SW 1271 (cell line): ENCODE measurements at regions not wholly inside any gene's neighbourhood (a gene's known extent, or its start where the extent isn't known, plus 50 kb on each side); places are given as distances from the start of the nearest gene placed in this dataset.

Experiments used
- DNase-seq, 2 experiments: peaks; one replicate each; lab custom pipeline; 2025; lab: John Stamatoyannopoulos, UW

DNA sequence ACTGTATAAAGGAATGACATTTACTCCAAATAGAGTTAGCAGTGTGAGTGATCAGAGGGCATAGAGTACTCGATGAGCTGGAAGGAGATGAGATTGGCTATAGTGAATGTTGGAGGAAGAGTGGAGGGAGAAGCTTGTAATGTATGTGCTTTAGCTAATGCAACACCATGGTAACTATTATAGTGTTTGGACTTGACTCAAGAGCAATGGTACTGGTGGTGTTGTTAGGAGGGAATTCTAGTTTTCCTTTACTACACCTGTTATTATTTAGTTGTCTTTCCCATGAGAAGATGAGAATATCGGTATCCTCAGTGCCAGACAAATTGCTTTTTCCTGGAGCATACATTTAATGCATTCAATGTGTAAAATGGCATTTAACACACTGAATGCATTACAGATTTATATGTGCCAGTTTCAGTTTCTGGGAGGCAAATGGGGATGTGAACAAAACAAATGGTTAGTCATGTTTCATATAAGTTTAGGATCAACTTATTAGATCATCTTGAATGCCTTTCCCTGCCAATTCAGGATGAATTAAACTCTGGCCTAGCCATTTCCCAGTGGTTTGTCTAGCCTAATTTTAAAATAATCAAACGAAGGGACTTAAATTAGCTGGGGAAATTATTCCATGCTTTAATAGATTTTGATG is 291.1 kb upstream of the ADAMTS5 start:
- DNase-seq = no peak

- no peak for DNase-seq
These were observed 290.3 kb upstream of the ADAMTS5 start for GRCh38 chr21:27257226-27257625.

- DNase-seq = no peak
These were observed 284.9 kb upstream of the ADAMTS5 start for GRCh38 chr21:27251752-27252151.

DNA sequence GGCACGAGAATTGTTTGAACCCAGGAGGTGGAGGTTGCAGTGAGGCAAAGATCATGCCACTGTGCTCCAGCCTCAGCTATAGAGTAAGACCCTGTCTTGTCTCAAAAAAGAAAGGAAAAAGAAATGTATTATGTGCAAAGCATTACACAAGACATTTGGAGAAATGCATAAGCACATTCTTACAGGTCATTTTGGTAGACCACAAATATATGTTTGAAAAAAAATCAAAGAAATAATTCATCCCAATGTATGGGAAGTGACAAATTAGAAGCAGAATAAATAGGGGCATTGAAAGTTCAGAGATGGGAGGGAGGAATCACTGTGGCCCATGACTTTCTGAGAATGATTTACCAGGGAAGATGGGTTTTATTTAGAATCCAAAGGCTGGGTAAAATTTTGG is 283.5 kb upstream of the ADAMTS5 start:
- DNase-seq = no peak

- no peak for DNase-seq
These were observed 281.9 kb upstream of the ADAMTS5 start for GRCh38 chr21:27248814-27249213.

DNA sequence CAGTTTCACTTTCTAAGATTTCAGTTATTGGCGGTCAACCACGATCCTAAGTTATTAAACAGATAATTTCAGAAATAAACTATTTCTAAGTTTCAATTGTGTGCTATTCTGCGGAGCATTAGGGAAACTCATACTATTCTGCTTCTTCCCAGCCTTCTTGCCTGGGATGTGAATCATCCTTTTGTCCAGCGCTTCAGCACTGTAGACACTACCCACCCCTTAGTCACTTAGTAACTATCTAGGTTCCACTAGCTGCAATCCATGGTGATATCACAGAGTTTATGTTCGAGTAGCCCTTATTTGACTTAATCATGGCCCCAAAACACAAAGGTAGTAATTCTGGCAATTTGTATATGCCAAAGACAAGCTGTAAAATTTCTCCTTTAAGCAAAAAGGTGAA is 279.9 kb upstream of the ADAMTS5 start:
- DNase-seq = no peak

DNA sequence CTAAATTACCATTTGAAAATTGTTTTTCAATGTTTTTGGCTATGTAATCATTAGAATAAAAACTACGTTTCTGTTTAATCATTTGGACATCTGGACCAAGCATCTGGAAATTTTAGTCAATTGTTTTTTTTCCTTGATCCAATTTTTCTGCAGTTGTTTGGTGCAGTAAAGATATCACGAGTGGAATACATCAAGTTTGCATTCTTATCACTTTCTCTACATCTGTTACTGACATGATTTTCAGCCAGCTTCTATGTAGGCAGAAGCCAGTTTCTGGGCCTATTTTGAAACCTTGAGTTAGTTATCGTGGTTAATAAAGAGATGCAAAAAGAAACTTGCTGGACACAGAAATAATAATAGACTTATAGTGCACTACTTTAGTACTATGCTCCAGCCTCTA is 277.9 kb upstream of the ADAMTS5 start:
- DNase-seq = no peak

DNA sequence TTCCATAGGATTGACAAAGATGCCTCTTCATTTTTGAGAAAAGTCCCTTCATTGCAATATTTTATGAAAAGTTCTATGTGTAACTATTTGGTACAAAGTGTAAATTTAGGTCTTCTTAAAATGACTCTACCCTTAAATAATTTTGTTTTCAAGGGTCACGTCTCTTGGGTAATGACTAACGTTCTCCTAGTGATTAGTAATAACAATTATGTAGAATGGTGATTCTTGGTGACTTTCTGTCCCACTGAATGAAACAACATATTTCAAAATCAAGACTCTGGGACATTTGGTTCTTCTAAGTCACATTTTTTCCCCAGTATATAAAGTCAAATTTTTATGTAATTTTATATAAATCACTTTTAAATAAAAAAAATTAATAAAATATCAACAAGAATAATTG is 277.5 kb upstream of the ADAMTS5 start:
- DNase-seq = no peak

- DNase-seq = no peak
These were observed 274.0 kb upstream of the ADAMTS5 start for GRCh38 chr21:27240839-27241238.

GRCh38 chr21:27233514-27234115 is 266.7 kb upstream of the ADAMTS5 start:
- DNase-seq = no peak

DNA sequence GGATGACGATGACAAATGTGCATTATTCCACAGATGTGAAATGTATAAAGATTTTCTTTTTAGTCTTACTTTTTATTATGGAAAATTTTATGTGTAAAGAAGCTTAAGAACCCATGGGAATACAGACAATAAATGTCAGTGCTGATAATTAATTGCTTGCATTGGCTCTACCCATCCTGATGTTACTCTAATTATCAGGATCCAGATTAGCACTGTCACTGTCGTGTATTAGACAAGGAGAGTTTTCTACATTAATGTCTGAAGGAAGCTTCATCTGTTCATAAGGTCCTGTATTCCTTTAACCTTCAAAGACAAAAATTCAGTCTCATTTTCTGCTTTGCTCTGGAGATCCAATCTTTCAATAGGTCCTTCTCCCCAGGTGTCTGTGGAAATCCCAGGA is 259.1 kb upstream of the ADAMTS5 start:
- DNase-seq = no peak

- DNase-seq = no peak
These were observed 258.3 kb upstream of the ADAMTS5 start for GRCh38 chr21:27225151-27225550.

GRCh38 chr21:27224169-27224568 is 257.3 kb upstream of the ADAMTS5 start:
- DNase-seq = no peak

DNA sequence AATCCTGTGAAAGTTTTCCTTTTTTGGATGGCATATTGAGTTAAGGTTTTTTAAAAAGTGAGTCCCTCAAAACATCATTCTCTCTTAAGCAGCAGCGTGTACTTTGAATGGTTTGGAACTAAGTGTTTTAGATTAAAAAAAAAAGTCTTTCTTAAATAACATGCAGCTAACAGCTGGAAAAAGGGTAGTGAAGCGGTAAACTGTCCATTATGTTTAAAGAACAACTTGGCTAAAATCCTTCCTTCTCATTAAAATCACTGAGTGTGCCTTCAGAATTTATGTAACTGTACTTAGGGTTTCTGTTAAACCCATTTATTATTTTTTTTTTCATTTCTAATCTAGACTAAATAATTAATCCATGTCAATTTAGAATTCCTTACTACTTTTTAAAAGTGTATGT is 254.2 kb upstream of the ADAMTS5 start:
- no peak for DNase-seq

- no peak for DNase-seq
These were observed 253.5 kb upstream of the ADAMTS5 start for GRCh38 chr21:27220416-27220815.

- no peak for DNase-seq
These were observed 252.2 kb upstream of the ADAMTS5 start for GRCh38 chr21:27219068-27219467.

GRCh38 chr21:27213303-27213702 is 246.4 kb upstream of the ADAMTS5 start:
- DNase-seq = peak in 1 of 2 experiments; percentile 0

DNA sequence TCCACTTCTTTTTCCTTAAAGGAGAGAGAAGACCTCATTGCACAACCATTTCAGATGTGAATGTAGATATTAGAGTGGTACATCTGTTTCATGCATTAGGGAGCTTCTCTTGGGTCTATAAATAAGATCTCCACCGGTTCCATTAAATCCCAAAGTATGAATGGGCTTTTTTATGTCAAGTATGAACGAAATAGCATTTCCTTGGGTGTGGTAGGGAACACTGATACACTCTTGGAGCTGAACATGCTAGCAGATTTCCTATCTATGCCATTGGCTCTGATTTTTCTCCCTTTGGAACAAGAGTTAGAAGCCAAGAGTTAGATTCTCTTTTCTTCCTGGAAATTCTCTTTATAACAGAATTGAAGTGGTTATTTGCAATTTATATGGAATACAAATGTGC is 245.6 kb upstream of the ADAMTS5 start:
- no peak for DNase-seq

- DNase-seq = no peak
These were observed 242.7 kb upstream of the ADAMTS5 start for GRCh38 chr21:27209546-27209945.

DNA sequence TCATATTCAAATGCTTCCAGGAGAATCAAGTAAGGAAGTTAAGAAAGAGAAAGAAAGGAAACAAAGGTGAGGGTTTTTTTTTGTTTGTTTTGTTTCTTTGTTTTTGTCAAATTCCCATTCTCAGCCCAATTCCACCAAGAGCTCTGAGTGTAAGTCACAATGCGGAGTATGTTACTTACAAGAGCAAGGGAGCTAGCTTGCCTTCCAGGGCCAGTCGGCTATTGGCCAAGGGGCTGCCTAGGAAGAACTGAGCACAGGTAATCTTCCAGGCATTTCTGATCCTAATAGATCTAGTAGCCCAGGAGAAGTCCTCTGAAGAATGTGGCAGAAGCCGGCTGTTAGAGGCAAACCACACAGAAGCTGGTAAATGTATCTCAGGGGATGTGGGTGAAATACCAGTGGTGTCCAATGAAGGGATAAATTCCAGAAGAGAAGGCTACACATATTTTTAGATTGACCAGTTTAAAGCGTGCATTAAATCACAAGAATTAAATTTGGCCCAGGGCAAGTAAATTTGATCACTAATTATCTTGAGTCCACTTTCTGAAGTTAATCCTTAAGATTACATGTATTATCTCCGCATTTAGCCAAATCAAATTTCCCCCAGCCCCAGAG is 239.6 kb upstream of the ADAMTS5 start:
- no peak for DNase-seq

- no peak for DNase-seq
These were observed 235.4 kb upstream of the ADAMTS5 start for GRCh38 chr21:27202301-27202700.

- DNase-seq = no peak
These were observed 234.3 kb upstream of the ADAMTS5 start for GRCh38 chr21:27201197-27201596.

GRCh38 chr21:27196651-27197050 is 229.8 kb upstream of the ADAMTS5 start:
- no peak for DNase-seq
